CD14-positive monocyte (primary cell): ENCODE measurements at regions not wholly inside any gene's neighbourhood (a gene's known extent, or its start where the extent isn't known, plus 50 kb on each side); places are given as distances from the start of the nearest gene placed in this dataset.

ENCODE experiments used
- DNase-seq, 3 donors: peaks; one replicate each; pipeline ENCODE4 v3.0.0-alpha.2; 2011 to 2022
- H2AFZ ChIP-seq: 2 replicates; pipeline ENCODE4 v1.6.0; 2012; ENCODE audit warnings: mild to moderate bottlenecking, low read depth, low read length, inconsistent platforms; ENCODE audit not compliant: insufficient read depth, poor library complexity, severe bottlenecking
- H3K27ac ChIP-seq, 2 donors: 1 replicate in 1 of 2; 2 replicates in 1 of 2; pipeline ENCODE4 v1.5.1; 2012 to 2013; ENCODE audit warnings: low read length in 2 of 2, control low read depth in 1 of 2, inconsistent platforms in 1 of 2, low read depth in 1 of 2, mild to moderate bottlenecking in 1 of 2
- H3K27me3 ChIP-seq, 2 donors: one replicate each; pipeline versions ENCODE4 v1.6.0 to v1.6.1; 2011 to 2013; ENCODE audit warnings: low read length in 2 of 2; ENCODE audit not compliant: control insufficient read depth in 2 of 2, insufficient read depth in 2 of 2
- H3K36me3 ChIP-seq, 2 donors: replicated peaks in 1 of 2; 1 replicate in 1 of 2; 2 replicates in 1 of 2; pipeline versions ENCODE4 v1.5.1 to v1.6.1; 2012 to 2013; ENCODE audit warnings: low read length in 2 of 2, control low read depth in 1 of 2, inconsistent platforms in 1 of 2, mild to moderate bottlenecking in 1 of 2; ENCODE audit not compliant: insufficient read depth in 2 of 2, control insufficient read depth in 1 of 2
- H3K4me1 ChIP-seq, 2 donors: 1 replicate in 1 of 2; 2 replicates in 1 of 2; pipeline versions ENCODE4 v1.5.1 to v1.6.1; 2012 to 2013; ENCODE audit warnings: low read length in 2 of 2, control low read depth in 1 of 2, inconsistent platforms in 1 of 2, mild to moderate bottlenecking in 1 of 2, moderate library complexity in 1 of 2; ENCODE audit not compliant: insufficient read depth in 2 of 2, control insufficient read depth in 1 of 2
- H3K4me2 ChIP-seq: replicated peaks from 2 replicates; pipeline ENCODE3; 2012; ENCODE audit warnings: low read length, moderate library complexity, mild to moderate bottlenecking; ENCODE audit not compliant: poor library complexity, severe bottlenecking; ENCODE audit errors: extremely low read depth
- H3K4me3 ChIP-seq, 3 experiments: fragments of 200-600 bp in 1 of 3; sonication (generic) in 1 of 3; replicated peaks in 1 of 3; 1 replicate in 2 of 3; 2 replicates in 1 of 3; pipeline ENCODE4 v1.5.1; 2011 to 2013; ENCODE audit warnings: low read length in 3 of 3, mild to moderate bottlenecking in 3 of 3, control low read depth in 2 of 3, low read depth in 2 of 3, inconsistent platforms in 1 of 3, moderate library complexity in 1 of 3
- H3K79me2 ChIP-seq: 2 replicates; pipeline ENCODE4 v1.6.0; 2012; ENCODE audit warnings: mild to moderate bottlenecking, control low read depth, inconsistent platforms, low read length, moderate library complexity; ENCODE audit not compliant: insufficient read depth
- H3K9ac ChIP-seq: 2 replicates; pipeline ENCODE4 v1.6.0; 2017; ENCODE audit warnings: low read length, mild to moderate bottlenecking; ENCODE audit not compliant: insufficient read depth, poor library complexity, severe bottlenecking
- H3K9me3 ChIP-seq, 2 donors: replicated peaks in 1 of 2; 1 replicate in 1 of 2; 2 replicates in 1 of 2; pipeline versions ENCODE4 v1.5.1 to v1.6.1; 2012 to 2013; ENCODE audit warnings: low read length in 2 of 2, control low read depth in 1 of 2; ENCODE audit not compliant: control insufficient read depth in 1 of 2, insufficient read depth in 1 of 2
- H4K20me1 ChIP-seq: 2 replicates; pipeline ENCODE4 v1.6.0; 2012; ENCODE audit warnings: mild to moderate bottlenecking, low read length, control low read depth, moderate library complexity; ENCODE audit not compliant: insufficient read depth
- H3K27ac Mint-ChIP-seq, 7 donors: one replicate each; pipeline ENCODE4 v1.8.0; 2020; ENCODE audit warnings: mild to moderate bottlenecking in 7 of 7, mixed read lengths in 7 of 7, moderate library complexity in 6 of 7, inconsistent platforms in 2 of 7
- H3K27me3 Mint-ChIP-seq, 3 donors: one replicate each; pipeline ENCODE4 v1.8.0; 2021 to 2022; ENCODE audit warnings: low read depth in 3 of 3, mild to moderate bottlenecking in 3 of 3, mixed read lengths in 3 of 3, moderate library complexity in 3 of 3, inconsistent platforms in 1 of 3
- H3K36me3 Mint-ChIP-seq, 2 donors: one replicate each; pipeline ENCODE4 v1.8.0; 2020; ENCODE audit warnings: mixed read lengths in 2 of 2, inconsistent platforms in 1 of 2, mild to moderate bottlenecking in 1 of 2
- H3K4me1 Mint-ChIP-seq: one replicate; pipeline ENCODE4 v1.8.0; 2020; ENCODE audit warnings: mild to moderate bottlenecking, mixed read lengths
- H3K4me3 Mint-ChIP-seq, 2 donors: one replicate each; pipeline ENCODE4 v1.8.0; 2020; ENCODE audit warnings: mild to moderate bottlenecking in 2 of 2, mixed read lengths in 2 of 2, moderate library complexity in 1 of 2
- H3K9me3 Mint-ChIP-seq, 7 donors: one replicate each; pipeline ENCODE4 v1.8.0; 2020 to 2022; ENCODE audit warnings: mixed read lengths in 7 of 7, mild to moderate bottlenecking in 6 of 7, moderate library complexity in 6 of 7, inconsistent platforms in 2 of 7
- WGBS: methylation state at CpG from one replicate; pipeline ENCODE4 v1.1.5; 2013; ENCODE audit warnings: missing lambda C conversion rate; ENCODE audit not compliant: insufficient coverage; 5-methylcytosine and 5-hydroxymethylcytosine counted together
- intact Hi-C, 2 donors: fragments of 100-400 bp; cut with micrococcal nuclease; formaldehyde crosslinking; loops; one replicate each; pipeline versions ENCODE4 v1.15.0 to v1.15.1; 2023
- TF ChIP-seq, protein P1 (sequence below): fragments of 200-600 bp; IDR thresholded peaks from one replicate; pipeline ENCODE4 v1.8.0; 2022; ENCODE audit warnings: antibody characterized with exemption, mild to moderate bottlenecking

DNA sequence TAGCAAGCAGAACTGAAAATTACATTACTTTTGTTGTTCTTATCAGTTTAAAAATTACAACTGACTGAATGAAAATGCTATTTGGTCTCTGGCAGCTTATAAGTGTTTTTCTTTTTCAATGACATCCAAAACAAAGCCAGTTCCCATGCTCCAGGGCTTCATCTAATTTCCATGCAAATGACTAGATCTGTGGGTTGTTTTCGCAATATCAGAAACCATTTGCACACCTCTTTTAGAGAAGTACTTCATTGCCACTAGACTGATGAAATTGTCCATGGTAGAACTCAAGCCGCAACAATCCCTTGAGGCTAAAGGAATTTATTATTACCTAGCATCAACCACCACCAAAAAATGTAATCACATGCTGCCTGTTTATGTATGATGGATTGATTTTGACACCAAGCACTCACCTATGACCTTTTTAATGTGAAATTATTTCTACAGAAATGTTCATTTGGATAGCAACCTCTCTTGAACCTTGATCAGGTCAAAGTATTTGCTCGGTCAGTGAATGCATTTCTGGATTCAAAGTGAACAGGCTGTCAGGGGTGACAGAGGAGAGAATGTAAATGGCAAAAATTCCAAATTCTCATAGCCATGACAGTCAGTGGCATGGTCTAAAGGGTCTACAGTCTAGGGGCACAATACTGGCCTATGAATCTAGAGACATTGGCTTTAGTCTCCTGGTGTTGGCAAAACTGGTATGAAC is 769.3 kb downstream of the SORCS1 start:
- no peak overlapping the region for H3K4me3 ChIP-seq
- TF ChIP-seq, protein P1, sequence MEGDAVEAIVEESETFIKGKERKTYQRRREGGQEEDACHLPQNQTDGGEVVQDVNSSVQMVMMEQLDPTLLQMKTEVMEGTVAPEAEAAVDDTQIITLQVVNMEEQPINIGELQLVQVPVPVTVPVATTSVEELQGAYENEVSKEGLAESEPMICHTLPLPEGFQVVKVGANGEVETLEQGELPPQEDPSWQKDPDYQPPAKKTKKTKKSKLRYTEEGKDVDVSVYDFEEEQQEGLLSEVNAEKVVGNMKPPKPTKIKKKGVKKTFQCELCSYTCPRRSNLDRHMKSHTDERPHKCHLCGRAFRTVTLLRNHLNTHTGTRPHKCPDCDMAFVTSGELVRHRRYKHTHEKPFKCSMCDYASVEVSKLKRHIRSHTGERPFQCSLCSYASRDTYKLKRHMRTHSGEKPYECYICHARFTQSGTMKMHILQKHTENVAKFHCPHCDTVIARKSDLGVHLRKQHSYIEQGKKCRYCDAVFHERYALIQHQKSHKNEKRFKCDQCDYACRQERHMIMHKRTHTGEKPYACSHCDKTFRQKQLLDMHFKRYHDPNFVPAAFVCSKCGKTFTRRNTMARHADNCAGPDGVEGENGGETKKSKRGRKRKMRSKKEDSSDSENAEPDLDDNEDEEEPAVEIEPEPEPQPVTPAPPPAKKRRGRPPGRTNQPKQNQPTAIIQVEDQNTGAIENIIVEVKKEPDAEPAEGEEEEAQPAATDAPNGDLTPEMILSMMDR = no peak
- H2AFZ ChIP-seq = no peak overlapping the region
- DNase-seq = no peak
- H3K4me1 ChIP-seq = no peaks in the 10 kb centered on the region
- Mint-ChIP-seq H3K9me3 (peaks cover 0 to 12% (median 1%) of the 10 kb centered on the region in 7 donors), H3K27ac (no peak overlapping the region), H3K36me3 (no peaks in the 10 kb centered on the region), H3K27me3 (no peaks in the 10 kb centered on the region), H3K4me1 (no peaks in the 10 kb centered on the region), H3K4me3 (no peak overlapping the region)
- H3K9ac ChIP-seq = no peak overlapping the region
- no peaks in the 10 kb centered on the region for H3K79me2 ChIP-seq
- H3K27me3 ChIP-seq = no peaks in the 10 kb centered on the region
- no peaks in the 10 kb centered on the region for H3K9me3 ChIP-seq
- no CpG with 5 or more reads among the region's 3 CpGs for WGBS
- H3K4me2 ChIP-seq = no peak overlapping the region
- intact Hi-C loops = no loop called here
- no peaks in the 10 kb centered on the region for H4K20me1 ChIP-seq
- H3K36me3 ChIP-seq = no peaks in the 10 kb centered on the region
- no peak overlapping the region for H3K27ac ChIP-seq

DNA sequence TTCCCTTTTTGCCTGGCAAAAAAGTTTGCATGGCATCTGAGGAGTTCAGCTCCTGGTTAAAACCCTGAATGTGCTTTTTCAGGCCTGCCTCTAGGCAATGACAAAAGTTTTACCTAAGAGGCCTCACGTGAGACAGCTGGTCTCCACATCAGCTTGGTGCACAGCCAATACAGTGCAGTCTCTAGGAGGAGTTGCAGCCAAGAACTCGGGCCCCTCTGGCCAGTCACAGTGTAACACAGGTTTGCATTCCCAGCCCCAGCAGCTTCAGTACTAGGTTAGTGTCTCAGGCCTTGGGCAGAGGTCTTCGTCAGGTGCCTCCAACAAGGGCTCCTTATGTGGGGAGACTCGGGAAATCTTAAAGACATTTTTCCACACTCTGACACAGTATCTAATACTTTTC is 771.7 kb downstream of the SORCS1 start:
- Histone ChIP-seq H3K4me2 (no peak overlapping the region), H3K27me3 (no peaks in the 10 kb centered on the region), H3K4me1 (no peaks in the 10 kb centered on the region), H3K79me2 (no peaks in the 10 kb centered on the region), H3K27ac (no peak overlapping the region), H4K20me1 (no peaks in the 10 kb centered on the region), H3K36me3 (no peaks in the 10 kb centered on the region), H2AFZ (no peak overlapping the region), H3K4me3 (no peak overlapping the region), H3K9me3 (no peaks in the 10 kb centered on the region), H3K9ac (no peak overlapping the region)
- Mint-ChIP-seq H3K27ac (no peak overlapping the region), H3K36me3 (no peaks in the 10 kb centered on the region), H3K4me1 (no peaks in the 10 kb centered on the region), H3K9me3 (peaks cover 0 to 12% (median 0%) of the 10 kb centered on the region in 7 donors), H3K27me3 (peaks cover 0 to 2% (median 0%) of the 10 kb centered on the region in 3 donors), H3K4me3 (no peak overlapping the region)
- intact Hi-C loops = no loop called here
- TF ChIP-seq, protein P1 = no peak
- WGBS = 69% methylated on average over 2 of the region's 4 CpGs
- DNase-seq = no peak
